ENCODE measurements at regions not wholly inside any gene's neighbourhood (a gene's known extent, or its start where the extent isn't known, plus 50 kb on each side); places are given as distances from the start of the nearest gene placed in this dataset.

- Histone ChIP-seq H3K4me1 (ENCODE audit: control insufficient read depth, insufficient read depth, low read length) (no peaks in the 10 kb centered on the region), H3K27ac (ENCODE audit: low read length) (no peak overlapping the region), H3K4me3 (ENCODE audit: low read length in 2 of 2) (no peak overlapping the region), H3K27me3 (ENCODE audit: control insufficient read depth in 1 of 2, insufficient read depth in 2 of 2, low read length in 2 of 2) (no peaks in the 10 kb centered on the region), H3K9ac (ENCODE audit: low read length in 2 of 2) (no peak overlapping the region), H3K36me3 (ENCODE audit: control insufficient read depth in 2 of 2, insufficient read depth in 2 of 2, low read length in 2 of 2) (no peaks in the 10 kb centered on the region), H3K9me3 (ENCODE audit: control insufficient read depth in 2 of 2, low read length in 2 of 2) (no peaks in the 10 kb centered on the region)
Observed at GRCh38 chr5:88557131-88557530, 288.5 kb upstream of the TMEM161B start.

- Histone ChIP-seq H3K4me1 (ENCODE audit: control insufficient read depth, insufficient read depth, low read length) (no peaks in the 10 kb centered on the region), H3K9ac (ENCODE audit: low read length in 2 of 2) (no peak overlapping the region), H3K27me3 (ENCODE audit: control insufficient read depth in 1 of 2, insufficient read depth in 2 of 2, low read length in 2 of 2) (no peaks in the 10 kb centered on the region), H3K36me3 (ENCODE audit: control insufficient read depth in 2 of 2, insufficient read depth in 2 of 2, low read length in 2 of 2) (no peaks in the 10 kb centered on the region), H3K4me3 (ENCODE audit: low read length in 2 of 2) (no peak overlapping the region), H3K27ac (ENCODE audit: low read length) (no peak overlapping the region), H3K9me3 (ENCODE audit: control insufficient read depth in 2 of 2, low read length in 2 of 2) (no peaks in the 10 kb centered on the region)
Observed at GRCh38 chr5:88556406-88556805, 287.8 kb upstream of the TMEM161B start.

- no peak overlapping the region for H3K27ac ChIP-seq (ENCODE audit: low read length)
- no peak overlapping the region for H3K9ac ChIP-seq (ENCODE audit: low read length in 2 of 2)
- no peaks in the 10 kb centered on the region for H3K27me3 ChIP-seq (ENCODE audit: control insufficient read depth in 1 of 2, insufficient read depth in 2 of 2, low read length in 2 of 2)
- H3K36me3 ChIP-seq (ENCODE audit: control insufficient read depth in 2 of 2, insufficient read depth in 2 of 2, low read length in 2 of 2) = no peaks in the 10 kb centered on the region
- H3K4me1 ChIP-seq (ENCODE audit: control insufficient read depth, insufficient read depth, low read length) = no peaks in the 10 kb centered on the region
- no peaks in the 10 kb centered on the region for H3K9me3 ChIP-seq (ENCODE audit: control insufficient read depth in 2 of 2, low read length in 2 of 2)
- no peak overlapping the region for H3K4me3 ChIP-seq (ENCODE audit: low read length in 2 of 2)
Observed at GRCh38 chr5:88555674-88556073, 287.0 kb upstream of the TMEM161B start.

GRCh38 chr5:88553986-88554385 lies 285.3 kb upstream of the TMEM161B start:
- no peaks in the 10 kb centered on the region for H3K36me3 ChIP-seq (ENCODE audit: control insufficient read depth in 2 of 2, insufficient read depth in 2 of 2, low read length in 2 of 2)
- no peaks in the 10 kb centered on the region for H3K27me3 ChIP-seq (ENCODE audit: control insufficient read depth in 1 of 2, insufficient read depth in 2 of 2, low read length in 2 of 2)
- no peaks in the 10 kb centered on the region for H3K4me1 ChIP-seq (ENCODE audit: control insufficient read depth, insufficient read depth, low read length)
- H3K27ac ChIP-seq (ENCODE audit: low read length) = no peak overlapping the region
- no peaks in the 10 kb centered on the region for H3K9me3 ChIP-seq (ENCODE audit: control insufficient read depth in 2 of 2, low read length in 2 of 2)
- H3K9ac ChIP-seq (ENCODE audit: low read length in 2 of 2) = no peak overlapping the region
- H3K4me3 ChIP-seq (ENCODE audit: low read length in 2 of 2) = no peak overlapping the region

GRCh38 chr5:88553136-88553875 lies 284.7 kb upstream of the TMEM161B start:
- no peaks in the 10 kb centered on the region for H3K27me3 ChIP-seq (ENCODE audit: control insufficient read depth in 1 of 2, insufficient read depth in 2 of 2, low read length in 2 of 2)
- H3K9ac ChIP-seq (ENCODE audit: low read length in 2 of 2) = no peak overlapping the region
- no peaks in the 10 kb centered on the region for H3K4me1 ChIP-seq (ENCODE audit: control insufficient read depth, insufficient read depth, low read length)
- H3K9me3 ChIP-seq (ENCODE audit: control insufficient read depth in 2 of 2, low read length in 2 of 2) = no peaks in the 10 kb centered on the region
- H3K27ac ChIP-seq (ENCODE audit: low read length) = no peak overlapping the region
- no peak overlapping the region for H3K4me3 ChIP-seq (ENCODE audit: low read length in 2 of 2)
- no peaks in the 10 kb centered on the region for H3K36me3 ChIP-seq (ENCODE audit: control insufficient read depth in 2 of 2, insufficient read depth in 2 of 2, low read length in 2 of 2)

GRCh38 chr5:88552426-88552825 lies 283.8 kb upstream of the TMEM161B start:
- H3K9ac ChIP-seq (ENCODE audit: low read length in 2 of 2) = no peak overlapping the region
- no peaks in the 10 kb centered on the region for H3K4me1 ChIP-seq (ENCODE audit: control insufficient read depth, insufficient read depth, low read length)

GRCh38 chr5:88551724-88552345 lies 283.2 kb upstream of the TMEM161B start:
- H3K27ac ChIP-seq (ENCODE audit: low read length) = no peak overlapping the region

More at GRCh38 chr5:88552426-88552825, 283.8 kb upstream of the TMEM161B start:
- no peak overlapping the region for H3K27ac ChIP-seq (ENCODE audit: low read length)
- no peaks in the 10 kb centered on the region for H3K36me3 ChIP-seq (ENCODE audit: control insufficient read depth in 2 of 2, insufficient read depth in 2 of 2, low read length in 2 of 2)
- no peaks in the 10 kb centered on the region for H3K27me3 ChIP-seq (ENCODE audit: control insufficient read depth in 1 of 2, insufficient read depth in 2 of 2, low read length in 2 of 2)
- no peaks in the 10 kb centered on the region for H3K9me3 ChIP-seq (ENCODE audit: control insufficient read depth in 2 of 2, low read length in 2 of 2)
- H3K4me3 ChIP-seq (ENCODE audit: low read length in 2 of 2) = no peak overlapping the region

GRCh38 chr5:88550736-88551135 lies 282.1 kb upstream of the TMEM161B start:
- no peaks in the 10 kb centered on the region for H3K4me1 ChIP-seq (ENCODE audit: control insufficient read depth, insufficient read depth, low read length)
- H3K9ac ChIP-seq (ENCODE audit: low read length in 2 of 2) = no peak overlapping the region
- no peaks in the 10 kb centered on the region for H3K27me3 ChIP-seq (ENCODE audit: control insufficient read depth in 1 of 2, insufficient read depth in 2 of 2, low read length in 2 of 2)
- no peaks in the 10 kb centered on the region for H3K36me3 ChIP-seq (ENCODE audit: control insufficient read depth in 2 of 2, insufficient read depth in 2 of 2, low read length in 2 of 2)
- H3K9me3 ChIP-seq (ENCODE audit: control insufficient read depth in 2 of 2, low read length in 2 of 2) = no peaks in the 10 kb centered on the region
- H3K4me3 ChIP-seq (ENCODE audit: low read length in 2 of 2) = no peak overlapping the region
- no peak overlapping the region for H3K27ac ChIP-seq (ENCODE audit: low read length)

More at GRCh38 chr5:88551724-88552345, 283.2 kb upstream of the TMEM161B start:
- no peak overlapping the region for H3K9ac ChIP-seq (ENCODE audit: low read length in 2 of 2)
- H3K27me3 ChIP-seq (ENCODE audit: control insufficient read depth in 1 of 2, insufficient read depth in 2 of 2, low read length in 2 of 2) = no peaks in the 10 kb centered on the region
- H3K36me3 ChIP-seq (ENCODE audit: control insufficient read depth in 2 of 2, insufficient read depth in 2 of 2, low read length in 2 of 2) = no peaks in the 10 kb centered on the region
- H3K4me1 ChIP-seq (ENCODE audit: control insufficient read depth, insufficient read depth, low read length) = no peaks in the 10 kb centered on the region
- H3K9me3 ChIP-seq (ENCODE audit: control insufficient read depth in 2 of 2, low read length in 2 of 2) = no peaks in the 10 kb centered on the region
- H3K4me3 ChIP-seq (ENCODE audit: low read length in 2 of 2) = no peak overlapping the region

GRCh38 chr5:88548136-88548805 lies 279.6 kb upstream of the TMEM161B start:
- Histone ChIP-seq H3K4me3 (ENCODE audit: low read length in 2 of 2) (no peak overlapping the region), H3K4me1 (ENCODE audit: control insufficient read depth, insufficient read depth, low read length) (no peaks in the 10 kb centered on the region), H3K27ac (ENCODE audit: low read length) (no peak overlapping the region), H3K36me3 (ENCODE audit: control insufficient read depth in 2 of 2, insufficient read depth in 2 of 2, low read length in 2 of 2) (no peaks in the 10 kb centered on the region), H3K27me3 (ENCODE audit: control insufficient read depth in 1 of 2, insufficient read depth in 2 of 2, low read length in 2 of 2) (no peaks in the 10 kb centered on the region), H3K9ac (ENCODE audit: low read length in 2 of 2) (no peak overlapping the region), H3K9me3 (ENCODE audit: control insufficient read depth in 2 of 2, low read length in 2 of 2) (no peaks in the 10 kb centered on the region)

- Histone ChIP-seq H3K27me3 (ENCODE audit: control insufficient read depth in 1 of 2, insufficient read depth in 2 of 2, low read length in 2 of 2) (no peaks in the 10 kb centered on the region), H3K36me3 (ENCODE audit: control insufficient read depth in 2 of 2, insufficient read depth in 2 of 2, low read length in 2 of 2) (no peaks in the 10 kb centered on the region), H3K4me3 (ENCODE audit: low read length in 2 of 2) (no peak overlapping the region), H3K4me1 (ENCODE audit: control insufficient read depth, insufficient read depth, low read length) (no peaks in the 10 kb centered on the region), H3K9me3 (ENCODE audit: control insufficient read depth in 2 of 2, low read length in 2 of 2) (no peaks in the 10 kb centered on the region), H3K27ac (ENCODE audit: low read length) (no peak overlapping the region), H3K9ac (ENCODE audit: low read length in 2 of 2) (no peak overlapping the region)
Observed at GRCh38 chr5:88545338-88545737, 276.7 kb upstream of the TMEM161B start.

- H3K27me3 ChIP-seq (ENCODE audit: control insufficient read depth in 1 of 2, insufficient read depth in 2 of 2, low read length in 2 of 2) = no peaks in the 10 kb centered on the region
- no peak overlapping the region for H3K4me3 ChIP-seq (ENCODE audit: low read length in 2 of 2)
- no peak overlapping the region for H3K27ac ChIP-seq (ENCODE audit: low read length)
- no peaks in the 10 kb centered on the region for H3K9me3 ChIP-seq (ENCODE audit: control insufficient read depth in 2 of 2, low read length in 2 of 2)
- no peaks in the 10 kb centered on the region for H3K4me1 ChIP-seq (ENCODE audit: control insufficient read depth, insufficient read depth, low read length)
- no peaks in the 10 kb centered on the region for H3K36me3 ChIP-seq (ENCODE audit: control insufficient read depth in 2 of 2, insufficient read depth in 2 of 2, low read length in 2 of 2)
- no peak overlapping the region for H3K9ac ChIP-seq (ENCODE audit: low read length in 2 of 2)
Observed at GRCh38 chr5:88544671-88545070, 276.0 kb upstream of the TMEM161B start.
